ENCODE measurements at regions not wholly inside any gene's neighbourhood (a gene's known extent, or its start where the extent isn't known, plus 50 kb on each side); places are given as distances from the start of the nearest gene placed in this dataset.
"Not testable (repeated sequence)": the region's sequence is repeated elsewhere in the genome, so short reads cannot be mapped to it uniquely, and the experiment has no call there.

DNA sequence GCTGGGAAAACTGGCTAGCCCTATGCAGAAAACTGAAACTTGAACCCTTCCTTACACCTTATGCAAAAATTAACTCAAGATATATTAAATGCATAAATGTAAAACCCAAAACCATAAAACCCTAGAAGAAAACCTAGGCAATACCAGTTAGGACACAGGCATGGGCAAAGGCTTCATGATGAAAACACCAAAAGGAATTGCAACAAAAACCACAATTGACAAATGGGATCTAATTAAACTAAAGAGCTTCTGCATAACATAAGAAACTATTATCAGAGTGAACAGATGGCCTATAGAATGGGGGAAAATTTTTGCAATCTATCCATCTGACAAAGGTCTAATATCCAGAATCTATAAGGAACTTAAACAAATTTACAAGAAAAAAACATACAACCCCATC, 192.9 kb upstream of the SLC7A11 start:
- TF ChIP-seq EZH2 (IDR thresholded peaks at IDR 0.05); POLR2AphosphoS5 (IDR thresholded peaks at IDR 0.05; ENCODE audit: borderline replicate concordance, low read depth, low read length): not testable (repeated sequence)
